ENCODE measurements at regions not wholly inside any gene's neighbourhood (a gene's known extent, or its start where the extent isn't known, plus 50 kb on each side); places are given as distances from the start of the nearest gene placed in this dataset.
"Not testable (repeated sequence)": the region's sequence is repeated elsewhere in the genome, so short reads cannot be mapped to it uniquely, and the experiment has no call there.

- no peak for DNase-seq
Measured at GRCh38 chr3:145899241-145899640, 261.7 kb downstream of the PLOD2 start.

- DNase-seq = no peak
Measured at GRCh38 chr3:145900056-145900829, 260.7 kb downstream of the PLOD2 start.

GRCh38 chr3:145902166-145902565 is 258.8 kb downstream of the PLOD2 start:
- no peak for DNase-seq

GRCh38 chr3:145903472-145904013 is 257.4 kb downstream of the PLOD2 start:
- DNase-seq = no peak

GRCh38 chr3:145904138-145904537 is 256.8 kb downstream of the PLOD2 start:
- no peak for DNase-seq

GRCh38 chr3:145906301-145906700 is 254.7 kb downstream of the PLOD2 start:
- DNase-seq = no peak

GRCh38 chr3:145906755-145907154 is 254.2 kb downstream of the PLOD2 start:
- no peak for DNase-seq

- DNase-seq = no peak
Measured at GRCh38 chr3:145911016-145911415, 250.0 kb downstream of the PLOD2 start.

GRCh38 chr3:145915787-145916186 is 245.2 kb downstream of the PLOD2 start:
- DNase-seq = no peak

- not testable (repeated sequence) for DNase-seq
Measured at GRCh38 chr3:145927736-145928135, 233.2 kb downstream of the PLOD2 start.

- DNase-seq = no peak
Measured at GRCh38 chr3:145936971-145937370, 224.0 kb downstream of the PLOD2 start.

- no peak for DNase-seq
Measured at GRCh38 chr3:145939431-145939830, 221.6 kb downstream of the PLOD2 start.

- no peak for DNase-seq
Measured at GRCh38 chr3:145942052-145942451, 218.9 kb downstream of the PLOD2 start.

GRCh38 chr3:145943952-145944351 is 217.0 kb downstream of the PLOD2 start:
- DNase-seq = no peak

GRCh38 chr3:145951441-145951840 is 209.5 kb downstream of the PLOD2 start:
- DNase-seq = no peak

GRCh38 chr3:145952536-145952935 is 208.4 kb downstream of the PLOD2 start:
- DNase-seq = no peak

- no peak for DNase-seq
Measured at GRCh38 chr3:145953316-145953715, 207.7 kb downstream of the PLOD2 start.

GRCh38 chr3:145959457-145960088 is 201.4 kb downstream of the PLOD2 start:
- DNase-seq = no peak

- DNase-seq = no peak
Measured at GRCh38 chr3:145963111-145963510, 197.9 kb downstream of the PLOD2 start.

- DNase-seq = no peak
Measured at GRCh38 chr3:145967043-145967442, 193.9 kb downstream of the PLOD2 start.

- DNase-seq = no peak
Measured at GRCh38 chr3:145971186-145971585, 189.8 kb downstream of the PLOD2 start.

- no peak for DNase-seq
Measured at GRCh38 chr3:145972851-145973250, 188.1 kb downstream of the PLOD2 start.

- DNase-seq = no peak
Measured at GRCh38 chr3:145981056-145981455, 179.9 kb downstream of the PLOD2 start.

GRCh38 chr3:145983101-145983500 is 177.9 kb downstream of the PLOD2 start:
- no peak for DNase-seq

Data from SHP77 treated with DMSO at 0.1 percent for 48 hours (cell line).